ENCODE measurements at regions not wholly inside any gene's neighbourhood (a gene's known extent, or its start where the extent isn't known, plus 50 kb on each side); places are given as distances from the start of the nearest gene placed in this dataset.

DNA sequence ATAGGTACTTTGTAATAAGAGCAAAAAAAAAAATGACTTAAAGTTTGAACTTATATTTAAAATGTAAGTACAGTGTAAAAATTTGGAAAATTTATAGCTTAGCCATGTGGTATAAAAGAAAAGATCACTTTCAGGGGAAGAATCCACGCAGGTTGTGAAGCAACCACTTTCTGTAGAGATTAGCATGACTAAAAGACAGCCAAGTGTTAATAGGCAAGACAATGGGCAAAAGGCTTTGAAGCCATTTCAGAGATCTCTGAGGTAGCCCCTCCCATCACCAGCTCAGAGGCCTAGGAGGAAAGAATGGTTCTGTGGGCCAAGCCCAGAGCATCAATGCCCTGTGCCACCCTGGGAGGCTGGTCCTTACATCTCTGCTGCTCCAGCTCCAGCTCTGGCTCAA, 346.3 kb upstream of the CHD1 start:
- TF ChIP-seq CTCF (IDR thresholded peaks at IDR 0.05 in 2 of 3, conservative IDR thresholded peaks at IDR 0.05 in 1 of 3; ENCODE audit: borderline replicate concordance in 1 of 3, insufficient read depth in 1 of 3, low read depth in 2 of 3, low read length in 2 of 3), result no peak
- TF ChIP-seq EZH2 (IDR thresholded peaks at IDR 0.05), result no peak
- TF ChIP-seq EZH2phosphoT487 (IDR thresholded peaks at IDR 0.05; ENCODE audit: borderline replicate concordance), result no peak
- TF ChIP-seq POLR2A (IDR thresholded peaks at IDR 0.05; ENCODE audit: borderline replicate concordance, extremely low read depth, insufficient read depth, insufficient read length), result no peak
- TF ChIP-seq REST (IDR thresholded peaks at IDR 0.05; ENCODE audit: low read depth), result no peak
- no peak for TF ChIP-seq CEBPB (IDR thresholded peaks at IDR 0.05; ENCODE audit: low read depth)
